Epithelial cell of esophagus (primary cell): ENCODE measurements at regions not wholly inside any gene's neighbourhood (a gene's known extent, or its start where the extent isn't known, plus 50 kb on each side); places are given as distances from the start of the nearest gene placed in this dataset.

Experiments
- DNase-seq: peaks from one replicate; pipeline ENCODE4 v3.0.0; 2010; ENCODE audit warnings: low read depth
- H3K4me3 ChIP-seq: 2 replicates; pipeline ENCODE4 v1.5.1; 2011; ENCODE audit warnings: mild to moderate bottlenecking, low read length, control low read depth
- TF ChIP-seq, protein P1 (sequence below): IDR thresholded peaks from 2 replicates; pipeline ENCODE4 v1.5.1; 2011; ENCODE audit warnings: low read depth, mild to moderate bottlenecking, low read length, control low read depth, inconsistent platforms; ENCODE audit not compliant: insufficient read depth; ENCODE audit errors: missing control alignments

DNA sequence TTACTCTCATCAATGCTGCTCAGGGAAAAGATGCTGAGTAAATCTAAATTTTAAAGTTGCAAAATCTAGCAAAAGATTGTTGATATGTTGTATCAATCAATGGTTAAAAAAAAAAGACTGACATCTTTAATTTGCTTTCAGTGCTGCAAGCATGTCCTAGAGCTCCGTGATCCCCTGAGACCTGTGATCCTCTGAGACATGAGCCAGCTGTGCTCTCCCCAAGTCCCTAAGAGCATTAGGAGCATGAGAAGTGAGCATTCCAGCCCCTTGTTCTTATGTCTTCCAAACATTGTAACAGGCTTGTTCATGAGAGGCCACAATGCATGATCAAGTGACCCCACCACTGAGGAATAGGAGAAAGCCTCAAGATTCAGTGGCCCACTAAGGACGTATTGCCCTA, 116.6 kb downstream of the DAD1 start:
- TF ChIP-seq, protein P1, sequence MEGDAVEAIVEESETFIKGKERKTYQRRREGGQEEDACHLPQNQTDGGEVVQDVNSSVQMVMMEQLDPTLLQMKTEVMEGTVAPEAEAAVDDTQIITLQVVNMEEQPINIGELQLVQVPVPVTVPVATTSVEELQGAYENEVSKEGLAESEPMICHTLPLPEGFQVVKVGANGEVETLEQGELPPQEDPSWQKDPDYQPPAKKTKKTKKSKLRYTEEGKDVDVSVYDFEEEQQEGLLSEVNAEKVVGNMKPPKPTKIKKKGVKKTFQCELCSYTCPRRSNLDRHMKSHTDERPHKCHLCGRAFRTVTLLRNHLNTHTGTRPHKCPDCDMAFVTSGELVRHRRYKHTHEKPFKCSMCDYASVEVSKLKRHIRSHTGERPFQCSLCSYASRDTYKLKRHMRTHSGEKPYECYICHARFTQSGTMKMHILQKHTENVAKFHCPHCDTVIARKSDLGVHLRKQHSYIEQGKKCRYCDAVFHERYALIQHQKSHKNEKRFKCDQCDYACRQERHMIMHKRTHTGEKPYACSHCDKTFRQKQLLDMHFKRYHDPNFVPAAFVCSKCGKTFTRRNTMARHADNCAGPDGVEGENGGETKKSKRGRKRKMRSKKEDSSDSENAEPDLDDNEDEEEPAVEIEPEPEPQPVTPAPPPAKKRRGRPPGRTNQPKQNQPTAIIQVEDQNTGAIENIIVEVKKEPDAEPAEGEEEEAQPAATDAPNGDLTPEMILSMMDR = no peak
- no peak for DNase-seq
- H3K4me3 ChIP-seq = no peak overlapping the region

DNA sequence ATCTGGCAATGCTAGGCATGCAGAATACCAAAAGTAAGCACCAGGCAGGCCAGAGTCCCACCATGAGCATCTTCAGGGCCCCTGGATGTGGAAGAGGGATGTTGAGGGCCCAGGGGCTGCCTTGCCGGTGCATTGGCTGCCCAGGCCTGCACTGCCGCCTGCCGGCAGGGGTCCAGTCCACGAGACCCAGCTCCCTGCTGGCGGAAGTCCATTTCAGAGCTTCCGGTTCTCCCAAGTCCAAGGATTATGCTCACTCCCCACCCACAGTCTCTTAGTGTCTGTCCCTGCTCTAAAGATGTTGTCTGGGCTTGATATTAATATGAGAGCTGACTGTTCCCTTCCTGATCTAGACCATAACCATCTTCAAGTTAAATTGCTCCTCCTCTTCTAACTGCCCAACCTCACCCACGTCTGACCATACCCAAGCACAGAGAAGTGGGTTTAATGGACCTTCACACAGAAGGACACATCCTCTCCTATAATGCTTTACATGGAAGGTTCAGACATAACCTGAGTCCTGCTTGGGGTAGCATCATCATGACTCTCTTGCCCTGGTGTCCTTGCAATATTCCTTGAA, 117.4 kb downstream of the DAD1 start:
- peak; percentile 65 for DNase-seq
- TF ChIP-seq, protein P1 = peak; percentile 48
- H3K4me3 ChIP-seq = no peak overlapping the region

DNA sequence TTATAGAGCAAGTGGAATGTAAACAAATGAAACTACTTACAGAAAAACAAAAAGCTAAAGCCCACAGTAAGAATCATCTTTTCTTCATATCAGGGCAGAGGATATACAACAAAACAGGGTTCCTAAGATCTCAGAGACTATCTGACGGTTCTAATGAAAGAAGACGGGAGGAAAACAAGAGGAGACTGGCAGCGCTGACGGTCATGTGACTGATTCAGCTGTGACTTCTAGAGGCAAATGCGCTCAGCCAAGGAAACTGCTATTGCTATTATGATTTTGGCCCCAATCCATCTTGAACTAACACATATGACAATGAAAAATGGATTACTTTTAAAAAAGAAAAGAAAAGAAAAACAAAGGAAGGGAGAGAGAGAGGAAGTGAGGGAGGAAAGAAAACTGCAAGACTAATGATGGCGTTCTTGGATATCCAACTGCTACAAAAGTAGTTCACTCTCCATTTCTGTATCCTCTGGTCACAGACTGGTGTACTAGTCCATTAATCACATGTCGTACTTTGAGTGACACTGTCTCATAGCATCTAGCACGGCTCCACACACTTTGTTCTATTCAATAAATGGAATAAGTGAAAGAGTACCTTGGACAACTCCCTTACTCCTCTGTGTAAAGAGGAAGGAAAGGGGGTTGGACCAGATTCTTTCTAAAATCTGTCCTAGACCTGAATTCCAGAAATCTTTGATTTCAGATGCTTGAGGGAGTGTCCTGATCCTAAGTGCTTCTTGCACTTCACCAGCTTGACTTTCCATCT, 119.3 kb downstream of the DAD1 start:
- H3K4me3 ChIP-seq = no peak overlapping the region
- DNase-seq = no peak
- TF ChIP-seq, protein P1 = no peak

DNA sequence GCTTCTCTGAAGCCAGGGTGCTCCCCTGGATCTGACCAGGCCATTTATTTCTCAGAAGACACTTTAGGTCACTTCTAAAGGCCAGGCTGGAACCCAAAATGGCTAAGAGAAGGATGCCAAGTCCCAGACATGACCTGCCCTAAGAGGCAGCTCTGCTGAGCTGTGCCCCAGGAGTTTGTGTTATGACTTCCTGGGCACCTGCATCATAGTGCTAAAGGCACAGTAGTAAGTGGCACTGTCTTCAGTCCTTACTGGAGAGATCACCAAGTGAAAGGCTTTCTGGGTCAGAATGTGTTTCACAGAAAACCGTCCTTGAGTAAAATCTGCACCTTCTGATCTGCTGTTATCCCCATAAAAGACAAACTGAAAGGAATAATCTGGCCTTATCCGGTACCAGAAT, 120.2 kb downstream of the DAD1 start:
- H3K4me3 ChIP-seq = no peak overlapping the region
- DNase-seq = no peak
- TF ChIP-seq, protein P1 = no peak

DNA sequence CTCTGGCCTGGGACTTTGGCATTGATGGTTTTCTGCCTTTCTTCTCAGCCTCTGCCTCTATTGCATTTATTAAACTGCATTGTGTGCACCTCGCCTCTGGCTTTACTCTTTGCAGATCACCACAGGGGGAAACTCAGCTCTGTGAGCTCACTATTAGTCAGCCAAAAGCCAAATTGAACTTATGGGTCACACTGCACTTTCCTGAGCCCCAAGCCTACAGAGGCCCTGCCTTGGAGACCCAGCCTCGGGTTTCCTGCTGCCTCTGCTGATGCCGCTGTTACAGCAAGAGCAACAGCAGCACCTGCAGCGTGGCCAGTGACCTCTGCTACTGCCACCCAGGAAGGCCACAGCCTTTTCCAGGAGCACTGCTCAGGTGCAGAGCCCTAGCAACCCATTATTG, 122.5 kb downstream of the DAD1 start:
- TF ChIP-seq, protein P1 = no peak
- no peak overlapping the region for H3K4me3 ChIP-seq
- DNase-seq = peak; percentile 71

DNA sequence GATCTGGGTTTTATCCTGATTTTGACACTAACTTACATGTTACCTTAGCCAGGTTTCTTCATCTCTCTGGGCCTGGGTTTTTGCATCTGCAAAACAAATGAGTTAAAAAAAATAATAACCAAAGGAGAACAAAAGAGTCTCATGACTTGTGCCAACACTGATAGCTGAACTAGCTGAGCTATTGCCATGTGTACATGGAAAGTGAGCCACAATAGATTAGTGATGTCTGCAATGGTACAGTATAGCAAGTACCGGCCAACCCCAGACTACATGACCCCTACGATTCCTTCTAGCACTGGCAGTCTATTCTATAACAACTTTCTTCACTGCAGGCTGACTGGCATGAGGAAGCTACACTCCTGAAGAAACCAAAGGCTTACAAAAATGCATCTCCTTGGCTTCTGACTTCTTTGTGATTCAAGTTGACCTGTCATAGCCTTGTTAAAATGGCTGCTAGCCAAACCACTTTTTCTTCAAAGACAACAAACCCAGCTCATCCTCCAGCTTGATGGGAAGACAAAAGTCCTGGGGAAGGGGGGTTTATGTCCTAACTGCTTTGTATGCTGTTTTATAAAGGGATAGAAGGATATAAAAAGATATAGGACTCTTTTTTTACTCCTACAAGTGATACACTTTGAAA, 123.7 kb downstream of the DAD1 start:
- TF ChIP-seq, protein P1 = no peak
- peak; percentile 26 for DNase-seq
- no peak overlapping the region for H3K4me3 ChIP-seq
